ENCODE measurements at regions not wholly inside any gene's neighbourhood (a gene's known extent, or its start where the extent isn't known, plus 50 kb on each side); places are given as distances from the start of the nearest gene placed in this dataset.

DNA sequence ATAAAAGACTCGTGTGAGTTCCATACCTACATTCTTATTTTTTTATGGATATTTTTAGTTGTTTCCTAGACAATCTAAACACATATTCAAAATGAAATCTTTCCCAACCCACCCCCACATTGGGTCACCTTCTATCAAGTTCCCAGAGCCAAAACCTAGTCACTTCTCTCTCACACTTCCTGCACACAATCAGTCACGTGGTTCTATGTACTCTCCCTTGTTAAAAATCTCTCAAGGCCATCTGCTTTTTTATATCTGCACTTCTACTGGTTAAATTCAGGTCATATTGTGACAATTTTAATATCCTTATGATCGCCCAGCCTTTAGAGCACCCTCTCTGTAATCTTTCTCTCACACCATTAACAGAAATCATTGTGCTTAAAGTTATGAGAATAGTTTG lies 175.0 kb upstream of the SYT10 start:
- no peak overlapping the region for H3K4me2 ChIP-seq (ENCODE audit: insufficient read depth, insufficient read length, low read length)
- Mint-ChIP-seq H3K36me3 (ENCODE audit: insufficient read depth in 1 of 3, low read depth in 3 of 3) (peaks cover 12 to 23% (median 22%) of the 10 kb centered on the region in 3 experiments), H3K4me3 (no peak overlapping the region), H3K27me3 (ENCODE audit: low read depth) (no peaks in the 10 kb centered on the region), H3K27ac (no peak overlapping the region), H3K4me1 (no peaks in the 10 kb centered on the region), H3K9me3 (peaks cover 22 to 28% of the 10 kb centered on the region in 2 experiments)
- H2BK12ac ChIP-seq (ENCODE audit: insufficient read length, low read depth, low read length), result no peak overlapping the region
- no peak overlapping the region for H3K18ac ChIP-seq (ENCODE audit: insufficient read length, low read depth, low read length)
- no peak overlapping the region for H3T11ph ChIP-seq (ENCODE audit: low read length)
- no peak overlapping the region for H4K91ac ChIP-seq (ENCODE audit: insufficient read length, low read depth, low read length)
- peaks cover 9% of the 10 kb centered on the region for H3K9me3 ChIP-seq (ENCODE audit: control insufficient read depth, low read depth, low read length)
- H4K8ac ChIP-seq (replicated peaks; ENCODE audit: insufficient read length, low read depth, low read length), result no peak overlapping the region
- H3K27me3 ChIP-seq (ENCODE audit: insufficient read depth, low read length), result no peaks in the 10 kb centered on the region
- H3K9ac ChIP-seq (ENCODE audit: extremely low read depth, insufficient read length, low read length), result no peak overlapping the region
- H2BK5ac ChIP-seq (ENCODE audit: insufficient read length, low read length), result no peak overlapping the region
- H2BK15ac ChIP-seq (ENCODE audit: low read depth, low read length), result no peak overlapping the region
- no peaks in the 10 kb centered on the region for H3K79me2 ChIP-seq (ENCODE audit: insufficient read depth, low read length)
- H3K56ac ChIP-seq (ENCODE audit: insufficient read length, low read depth, low read length), result no peak overlapping the region
- H3K79me1 ChIP-seq (ENCODE audit: insufficient read depth, low read depth, low read length, poor library complexity, severe bottlenecking), result no peaks in the 10 kb centered on the region
- no peak overlapping the region for H2BK20ac ChIP-seq (ENCODE audit: low read depth, low read length, poor library complexity, severe bottlenecking)
- no peak for DNase-seq
- H4K20me1 ChIP-seq (ENCODE audit: control insufficient read depth, insufficient read depth, insufficient read length), result no peaks in the 10 kb centered on the region
- H3K4me1 ChIP-seq (ENCODE audit: insufficient read depth, low read length), result no peaks in the 10 kb centered on the region
- no peak overlapping the region for H2BK120ac ChIP-seq (ENCODE audit: low read depth, low read length, poor library complexity, severe bottlenecking)
- H3K14ac ChIP-seq (ENCODE audit: insufficient read depth, low read length), result no peak overlapping the region
- no peak overlapping the region for H3K4ac ChIP-seq (ENCODE audit: low read depth, low read length)
- no peaks in the 10 kb centered on the region for H3K23me2 ChIP-seq (ENCODE audit: insufficient read length, low read depth, low read length, poor library complexity, severe bottlenecking)
- no peak overlapping the region for H2AFZ ChIP-seq (ENCODE audit: low read length)
- no peak overlapping the region for H4K5ac ChIP-seq (ENCODE audit: insufficient read length, low read depth, low read length)
- TF ChIP-seq, protein P1, sequence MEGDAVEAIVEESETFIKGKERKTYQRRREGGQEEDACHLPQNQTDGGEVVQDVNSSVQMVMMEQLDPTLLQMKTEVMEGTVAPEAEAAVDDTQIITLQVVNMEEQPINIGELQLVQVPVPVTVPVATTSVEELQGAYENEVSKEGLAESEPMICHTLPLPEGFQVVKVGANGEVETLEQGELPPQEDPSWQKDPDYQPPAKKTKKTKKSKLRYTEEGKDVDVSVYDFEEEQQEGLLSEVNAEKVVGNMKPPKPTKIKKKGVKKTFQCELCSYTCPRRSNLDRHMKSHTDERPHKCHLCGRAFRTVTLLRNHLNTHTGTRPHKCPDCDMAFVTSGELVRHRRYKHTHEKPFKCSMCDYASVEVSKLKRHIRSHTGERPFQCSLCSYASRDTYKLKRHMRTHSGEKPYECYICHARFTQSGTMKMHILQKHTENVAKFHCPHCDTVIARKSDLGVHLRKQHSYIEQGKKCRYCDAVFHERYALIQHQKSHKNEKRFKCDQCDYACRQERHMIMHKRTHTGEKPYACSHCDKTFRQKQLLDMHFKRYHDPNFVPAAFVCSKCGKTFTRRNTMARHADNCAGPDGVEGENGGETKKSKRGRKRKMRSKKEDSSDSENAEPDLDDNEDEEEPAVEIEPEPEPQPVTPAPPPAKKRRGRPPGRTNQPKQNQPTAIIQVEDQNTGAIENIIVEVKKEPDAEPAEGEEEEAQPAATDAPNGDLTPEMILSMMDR (conservative IDR thresholded peaks at IDR 0.05), result no peak
- no peak overlapping the region for H2AK5ac ChIP-seq (ENCODE audit: insufficient read length, low read length)
- no peak overlapping the region for H3K27ac ChIP-seq (ENCODE audit: insufficient read length, low read depth, low read length)
- H3K23ac ChIP-seq (ENCODE audit: insufficient read length, low read depth, low read length), result no peak overlapping the region
- WGBS (ENCODE audit: extremely low coverage, insufficient read length, low lambda C conversion rate), result no CpG with 5 or more reads among the region's 3 CpGs

Data from H9 (cell line).